HEK293 (cell line): ENCODE measurements at regions not wholly inside any gene's neighbourhood (a gene's known extent, or its start where the extent isn't known, plus 50 kb on each side); places are given as distances from the start of the nearest gene placed in this dataset.

Experiments used
- CTCF ChIA-PET: fragments of 350-600 bp; formaldehyde crosslinking; extraction: SDS; loops from one replicate; lab custom pipeline; 2021; ENCODE audit warnings: antibody characterized with exemption; lab: Yijun Ruan, JAX
- POLR2A ChIA-PET: fragments of 300-600 bp; formaldehyde crosslinking; extraction: SDS; loops from one replicate; lab custom pipeline; 2020; ENCODE audit warnings: antibody characterized with exemption, inconsistent platforms; lab: Yijun Ruan, JAX
- H3K27ac ChIP-seq: fragments of 200-500 bp; sonication (Bioruptor generic); 2 replicates; pipeline ENCODE4 v1.5.1; 2014; ENCODE audit warnings: low read depth, low read length, control low read depth, inconsistent platforms; ENCODE audit errors: extremely low read depth
- H3K36me3 ChIP-seq, 2 experiments: fragments of 200-500 bp in 1 of 2; sonication (Bioruptor generic) in 1 of 2; 1 replicate in 1 of 2; 2 replicates in 1 of 2; pipeline ENCODE4 v1.5.1; 2014 to 2017; ENCODE audit warnings: inconsistent platforms in 2 of 2, low read length in 2 of 2; ENCODE audit not compliant: control insufficient read depth in 2 of 2, insufficient read depth in 1 of 2
- H3K4me1 ChIP-seq: fragments of 200-500 bp; sonication (Bioruptor generic); 2 replicates; pipeline ENCODE4 v1.5.1; 2014; ENCODE audit warnings: mild to moderate bottlenecking, low read length, inconsistent platforms; ENCODE audit not compliant: control insufficient read depth, insufficient read depth
- H3K4me3 ChIP-seq: 2 replicates; pipeline ENCODE4 v1.5.1; 2011; ENCODE audit warnings: low read depth, mild to moderate bottlenecking, control low read depth, low read length, moderate library complexity
- H3K9me3 ChIP-seq: fragments of 200-500 bp; sonication (Bioruptor generic); 2 replicates; pipeline ENCODE4 v1.5.1; 2014; ENCODE audit warnings: low read depth, low read length, inconsistent platforms; ENCODE audit not compliant: control insufficient read depth, insufficient read depth
- RBAK ChIP-seq: fragments of 450-650 bp; formaldehyde crosslinking; IDR thresholded peaks from 2 replicates; pipeline ENCODE4 v1.5.1; 2016; ENCODE audit warnings: missing biosample characterization, missing genetic modification characterization
- SETDB1 ChIP-seq: IDR thresholded peaks from one replicate; pipeline ENCODE4 v1.6.1; 2017; ENCODE audit warnings: mild to moderate bottlenecking, low read length, moderate library complexity, mixed read lengths; ENCODE audit not compliant: insufficient read length
- ZFP41 ChIP-seq: fragments of 450-650 bp; formaldehyde crosslinking; IDR thresholded peaks from 2 replicates; pipeline ENCODE4 v1.5.1; 2016; ENCODE audit warnings: missing biosample characterization, missing genetic modification characterization, borderline replicate concordance
- ZNF155 ChIP-seq: fragments of 450-650 bp; formaldehyde crosslinking; IDR thresholded peaks from 2 replicates; pipeline ENCODE4 v1.5.1; 2016; ENCODE audit warnings: missing biosample characterization, missing genetic modification characterization
- ZNF157 ChIP-seq: fragments of 450-650 bp; formaldehyde crosslinking; IDR thresholded peaks from 2 replicates; pipeline ENCODE4 v1.5.1; 2016; ENCODE audit warnings: missing biosample characterization, missing genetic modification characterization
- ZNF2 ChIP-seq: fragments of 450-650 bp; formaldehyde crosslinking; IDR thresholded peaks from 2 replicates; pipeline ENCODE4 v1.5.1; 2016; ENCODE audit warnings: missing biosample characterization, missing genetic modification characterization
- ZNF239 ChIP-seq: fragments of 450-650 bp; formaldehyde crosslinking; IDR thresholded peaks from 2 replicates; pipeline ENCODE4 v1.5.1; 2016; ENCODE audit warnings: missing biosample characterization, missing genetic modification characterization
- ZNF324 ChIP-seq: fragments of 450-650 bp; formaldehyde crosslinking; IDR thresholded peaks from 2 replicates; pipeline ENCODE4 v1.5.1; 2016; ENCODE audit warnings: missing biosample characterization, missing genetic modification characterization
- ZNF501 ChIP-seq: fragments of 450-650 bp; formaldehyde crosslinking; IDR thresholded peaks from 2 replicates; pipeline ENCODE4 v1.5.1; 2016; ENCODE audit warnings: missing biosample characterization, missing genetic modification characterization
- ZNF561 ChIP-seq: fragments of 450-650 bp; IDR thresholded peaks from 2 replicates; pipeline ENCODE4 v1.5.1; 2018; ENCODE audit warnings: missing biosample characterization, missing genetic modification characterization, borderline replicate concordance
- ZNF623 ChIP-seq: fragments of 450-650 bp; formaldehyde crosslinking; IDR thresholded peaks from 2 replicates; pipeline ENCODE4 v1.5.1; 2016; ENCODE audit warnings: missing biosample characterization, missing genetic modification characterization
- ZNF660 ChIP-seq: fragments of 450-650 bp; IDR thresholded peaks from 2 replicates; pipeline ENCODE4 v1.5.1; 2018; ENCODE audit warnings: missing biosample characterization, mild to moderate bottlenecking, missing genetic modification characterization
- ZNF670 ChIP-seq: fragments of 450-650 bp; formaldehyde crosslinking; IDR thresholded peaks from 2 replicates; pipeline ENCODE4 v1.5.1; 2016; ENCODE audit warnings: missing biosample characterization, missing genetic modification characterization, low read depth
- ZNF677 ChIP-seq: fragments of 450-650 bp; IDR thresholded peaks from 2 replicates; pipeline ENCODE4 v1.5.0; 2018; ENCODE audit warnings: missing biosample characterization, mild to moderate bottlenecking, missing genetic modification characterization, moderate library complexity
- ZNF785 ChIP-seq: fragments of 450-650 bp; formaldehyde crosslinking; IDR thresholded peaks from 2 replicates; pipeline ENCODE4 v1.5.1; 2016; ENCODE audit warnings: missing biosample characterization, missing genetic modification characterization
- ZSCAN23 ChIP-seq: fragments of 450-650 bp; formaldehyde crosslinking; IDR thresholded peaks from 2 replicates; pipeline ENCODE4 v1.5.1; 2016; ENCODE audit warnings: missing biosample characterization, missing genetic modification characterization
- ZSCAN30 ChIP-seq: fragments of 450-650 bp; IDR thresholded peaks from 2 replicates; pipeline ENCODE4 v1.5.1; 2018; ENCODE audit warnings: missing biosample characterization, mild to moderate bottlenecking, missing genetic modification characterization, moderate library complexity
- TF ChIP-seq, protein P1 (sequence below): fragments of 450-650 bp; formaldehyde crosslinking; IDR thresholded peaks from 2 replicates; pipeline ENCODE4 v1.5.1; 2016; ENCODE audit warnings: missing biosample characterization, missing genetic modification characterization, low read depth
- TF ChIP-seq, protein P2 (sequence below): fragments of 450-650 bp; formaldehyde crosslinking; IDR thresholded peaks from 2 replicates; pipeline ENCODE4 v1.5.1; 2016; ENCODE audit warnings: missing biosample characterization, missing genetic modification characterization
- TF ChIP-seq, protein P3 (sequence below): fragments of 450-650 bp; formaldehyde crosslinking; IDR thresholded peaks from 2 replicates; pipeline ENCODE4 v1.5.1; 2016; ENCODE audit warnings: missing biosample characterization, missing genetic modification characterization

DNA sequence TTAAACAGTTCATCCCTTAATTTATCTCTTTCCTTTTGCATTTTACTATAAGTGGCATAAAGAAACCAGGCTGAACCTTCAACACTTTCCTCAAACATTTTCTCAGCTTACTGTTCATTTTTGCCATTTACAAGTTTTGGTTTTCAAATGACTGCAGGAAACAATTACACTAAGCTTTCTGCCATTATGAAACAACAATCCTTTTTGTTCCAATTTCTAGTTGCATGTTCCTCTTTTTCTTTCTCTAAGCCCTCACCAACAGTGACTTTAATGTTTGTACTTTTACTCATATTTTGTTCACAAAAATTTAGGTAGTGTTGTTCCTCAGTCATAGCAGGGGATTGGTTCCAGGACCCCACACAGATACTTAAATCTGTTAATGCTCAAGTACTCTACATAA lies 1526.1 kb downstream of the STIM2 start:
- no peaks in the 10 kb centered on the region for H3K36me3 ChIP-seq
- no peaks in the 10 kb centered on the region for H3K4me1 ChIP-seq
- no peak overlapping the region for H3K27ac ChIP-seq
- no peak for TF ChIP-seq ZNF157 (tag by site-specific recombination)
- H3K9me3 ChIP-seq = no peaks in the 10 kb centered on the region
- CTCF ChIA-PET = no interaction called here
- POLR2A ChIA-PET = no interaction called here
- no peak overlapping the region for H3K4me3 ChIP-seq

DNA sequence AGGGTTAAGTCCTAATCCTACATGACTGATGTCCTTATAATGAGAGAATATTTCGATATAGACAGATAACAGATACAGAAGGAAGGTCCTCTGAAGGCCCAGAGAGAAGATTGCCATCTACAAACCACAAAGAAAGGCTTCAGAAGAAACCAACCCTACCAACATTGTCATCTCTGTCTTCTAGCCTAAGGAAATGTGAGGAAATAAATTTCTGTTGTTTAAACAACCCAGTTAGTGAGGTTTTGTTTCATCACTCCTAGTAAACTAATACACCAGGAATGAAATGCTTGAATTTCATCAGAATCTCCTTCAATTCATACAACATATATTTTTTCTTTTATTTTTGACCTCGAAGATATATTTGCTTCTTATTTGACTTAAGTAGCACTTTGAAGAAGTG lies 1527.8 kb downstream of the STIM2 start:
- Histone ChIP-seq H3K36me3 (no peaks in the 10 kb centered on the region), H3K4me1 (no peaks in the 10 kb centered on the region), H3K9me3 (no peaks in the 10 kb centered on the region), H3K27ac (no peak overlapping the region), H3K4me3 (no peak overlapping the region)
- CTCF ChIA-PET = no interaction called here
- TF ChIP-seq ZNF677 (no peak), ZNF623 (no peak), ZNF324 (tag by site-specific recombination) (no peak), ZSCAN23 (tag by site-specific recombination) (no peak), ZSCAN30 (tag by site-specific recombination) (no peak), ZNF785 (tag by site-specific recombination) (no peak), ZNF561 (tag by site-specific recombination) (no peak), SETDB1 (no peak), ZNF155 (tag by site-specific recombination) (no peak), ZNF660 (tag by site-specific recombination) (no peak), ZFP41 (tag by site-specific recombination) (no peak), RBAK (tag by site-specific recombination) (no peak), ZNF239 (tag by site-specific recombination) (no peak), ZNF2 (no peak), ZNF670 (tag by site-specific recombination) (no peak), ZNF501 (tag by site-specific recombination) (no peak)
- TF ChIP-seq, protein P1, sequence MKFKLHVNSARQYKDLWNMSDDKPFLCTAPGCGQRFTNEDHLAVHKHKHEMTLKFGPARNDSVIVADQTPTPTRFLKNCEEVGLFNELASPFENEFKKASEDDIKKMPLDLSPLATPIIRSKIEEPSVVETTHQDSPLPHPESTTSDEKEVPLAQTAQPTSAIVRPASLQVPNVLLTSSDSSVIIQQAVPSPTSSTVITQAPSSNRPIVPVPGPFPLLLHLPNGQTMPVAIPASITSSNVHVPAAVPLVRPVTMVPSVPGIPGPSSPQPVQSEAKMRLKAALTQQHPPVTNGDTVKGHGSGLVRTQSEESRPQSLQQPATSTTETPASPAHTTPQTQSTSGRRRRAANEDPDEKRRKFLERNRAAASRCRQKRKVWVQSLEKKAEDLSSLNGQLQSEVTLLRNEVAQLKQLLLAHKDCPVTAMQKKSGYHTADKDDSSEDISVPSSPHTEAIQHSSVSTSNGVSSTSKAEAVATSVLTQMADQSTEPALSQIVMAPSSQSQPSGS = no peak
- TF ChIP-seq, protein P2, sequence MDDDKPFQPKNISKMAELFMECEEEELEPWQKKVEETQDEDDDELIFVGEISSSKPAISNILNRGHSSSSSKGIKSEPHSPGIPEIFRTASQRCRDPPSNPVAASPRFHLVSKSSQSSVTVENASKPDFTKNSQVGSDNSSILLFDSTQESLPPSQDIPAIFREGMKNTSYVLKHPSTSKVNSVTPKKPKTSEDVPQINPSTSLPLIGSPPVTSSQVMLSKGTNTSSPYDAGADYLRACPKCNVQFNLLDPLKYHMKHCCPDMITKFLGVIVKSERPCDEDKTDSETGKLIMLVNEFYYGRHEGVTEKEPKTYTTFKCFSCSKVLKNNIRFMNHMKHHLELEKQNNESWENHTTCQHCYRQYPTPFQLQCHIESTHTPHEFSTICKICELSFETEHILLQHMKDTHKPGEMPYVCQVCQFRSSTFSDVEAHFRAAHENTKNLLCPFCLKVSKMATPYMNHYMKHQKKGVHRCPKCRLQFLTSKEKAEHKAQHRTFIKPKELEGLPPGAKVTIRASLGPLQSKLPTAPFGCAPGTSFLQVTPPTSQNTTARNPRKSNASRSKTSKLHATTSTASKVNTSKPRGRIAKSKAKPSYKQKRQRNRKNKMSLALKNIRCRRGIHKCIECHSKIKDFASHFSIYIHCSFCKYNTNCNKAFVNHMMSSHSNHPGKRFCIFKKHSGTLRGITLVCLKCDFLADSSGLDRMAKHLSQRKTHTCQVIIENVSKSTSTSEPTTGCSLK = no peak
- TF ChIP-seq, protein P3, sequence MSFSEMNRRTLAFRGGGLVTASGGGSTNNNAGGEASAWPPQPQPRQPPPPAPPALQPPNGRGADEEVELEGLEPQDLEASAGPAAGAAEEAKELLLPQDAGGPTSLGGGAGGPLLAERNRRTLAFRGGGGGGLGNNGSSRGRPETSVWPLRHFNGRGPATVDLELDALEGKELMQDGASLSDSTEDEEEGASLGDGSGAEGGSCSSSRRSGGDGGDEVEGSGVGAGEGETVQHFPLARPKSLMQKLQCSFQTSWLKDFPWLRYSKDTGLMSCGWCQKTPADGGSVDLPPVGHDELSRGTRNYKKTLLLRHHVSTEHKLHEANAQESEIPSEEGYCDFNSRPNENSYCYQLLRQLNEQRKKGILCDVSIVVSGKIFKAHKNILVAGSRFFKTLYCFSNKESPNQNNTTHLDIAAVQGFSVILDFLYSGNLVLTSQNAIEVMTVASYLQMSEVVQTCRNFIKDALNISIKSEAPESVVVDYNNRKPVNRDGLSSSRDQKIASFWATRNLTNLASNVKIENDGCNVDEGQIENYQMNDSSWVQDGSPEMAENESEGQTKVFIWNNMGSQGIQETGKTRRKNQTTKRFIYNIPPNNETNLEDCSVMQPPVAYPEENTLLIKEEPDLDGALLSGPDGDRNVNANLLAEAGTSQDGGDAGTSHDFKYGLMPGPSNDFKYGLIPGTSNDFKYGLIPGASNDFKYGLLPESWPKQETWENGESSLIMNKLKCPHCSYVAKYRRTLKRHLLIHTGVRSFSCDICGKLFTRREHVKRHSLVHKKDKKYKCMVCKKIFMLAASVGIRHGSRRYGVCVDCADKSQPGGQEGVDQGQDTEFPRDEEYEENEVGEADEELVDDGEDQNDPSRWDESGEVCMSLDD (tag by site-specific recombination) = no peak
- TF ChIP-seq, all 188 proteins: peak for 0
- POLR2A ChIA-PET = no interaction called here
